ENCODE measurements at regions not wholly inside any gene's neighbourhood (a gene's known extent, or its start where the extent isn't known, plus 50 kb on each side); places are given as distances from the start of the nearest gene placed in this dataset.

- no peaks in the 10 kb centered on the region for H3K79me2 ChIP-seq (ENCODE audit: insufficient read depth, low read length)
- no peak for DNase-seq (ENCODE audit: low read depth, low spot score)
- CTCF ChIA-PET: interaction anchor here (0.6 kb wide), 3 partner anchors 9 to 25 kb away, joined by 3 to 4 read pairs (median 3); no protein-coding TSS in a partner anchor
- ATAC-seq: peak; percentile 89
- H3K27me3 ChIP-seq (ENCODE audit: insufficient read depth, low read length): no peaks in the 10 kb centered on the region
- H4K20me1 ChIP-seq (ENCODE audit: insufficient read depth): no peaks in the 10 kb centered on the region
- H3K36me3 ChIP-seq (ENCODE audit: control insufficient read depth in 1 of 2, insufficient read depth in 2 of 2, low read length in 2 of 2): no peaks in the 10 kb centered on the region
- no peak overlapping the region for H2AFZ ChIP-seq (ENCODE audit: low read depth, low read length, poor library complexity, severe bottlenecking)
- H3K4me3 ChIP-seq (replicated peaks in 1 of 2; ENCODE audit: low read depth in 1 of 2, low read length in 2 of 2): no peak overlapping the region
- POLR2A ChIA-PET: no interaction called here
- TF ChIP-seq RAD21 (IDR thresholded peaks at IDR 0.05; ENCODE audit: low read depth) (peak; percentile 44; the same call in 1 of the 2 replicates), SP1 (IDR thresholded peaks at IDR 0.05; ENCODE audit: low read depth) (no peak), CEBPB (IDR thresholded peaks at IDR 0.05; ENCODE audit: low read depth) (no peak), CTCF (IDR thresholded peaks at IDR 0.05 in 2 of 3, conservative IDR thresholded peaks at IDR 0.05 in 1 of 3; ENCODE audit: borderline replicate concordance in 1 of 3, insufficient read depth in 1 of 3, low read depth in 2 of 3, low read length in 2 of 3) (peak; percentile 21 to 49 (median 46); a peak in 5 of 6 replicates)
- H3K9me3 ChIP-seq (ENCODE audit: control insufficient read depth in 1 of 2, insufficient read depth in 1 of 2, low read depth in 1 of 2, low read length in 2 of 2): no peaks in the 10 kb centered on the region
- intact Hi-C loops (cut with micrococcal nuclease): no loop called here
- H3K4me2 ChIP-seq (ENCODE audit: low read length): no peak overlapping the region
- H3K9me2 ChIP-seq (ENCODE audit: insufficient read depth): no peaks in the 10 kb centered on the region
- peaks cover 0 to 4% of the 10 kb centered on the region in 2 experiments; a peak in 1 of 4 replicates for H3K4me1 ChIP-seq (ENCODE audit: control insufficient read depth in 1 of 2, insufficient read depth in 2 of 2, low read length in 2 of 2)
- H3K9ac ChIP-seq (ENCODE audit: low read length): no peak overlapping the region
- H3K27ac ChIP-seq (ENCODE audit: low read depth, low read length): no peak overlapping the region
- BruUV-seq (replicated peaks): no TSS peak
- RAD21 ChIA-PET (ENCODE audit: low non-redundant PET in 1 of 2, low total read pairs in 2 of 2, uncharacterized antibody in 2 of 2, unreplicated experiment in 2 of 2): no interaction called here
Observed at GRCh38 chr20:40938020-40938419, 90.6 kb upstream of the TOP1 start.

GRCh38 chr20:40939667-40940066 is 89.0 kb upstream of the TOP1 start:
- H4K20me1 ChIP-seq (ENCODE audit: insufficient read depth): no peaks in the 10 kb centered on the region
- no peak overlapping the region for H3K27ac ChIP-seq (ENCODE audit: low read depth, low read length)
- no TSS peak for BruUV-seq (replicated peaks)
- no peak overlapping the region for H3K4me2 ChIP-seq (ENCODE audit: low read length)
- no peaks in the 10 kb centered on the region for H3K27me3 ChIP-seq (ENCODE audit: insufficient read depth, low read length)
- no peaks in the 10 kb centered on the region for H3K9me2 ChIP-seq (ENCODE audit: insufficient read depth)
- CTCF ChIA-PET: interaction anchor here (1.0 kb wide), 1 partner anchor 16 kb away, joined by 3 read pairs; no protein-coding TSS in a partner anchor
- no peaks in the 10 kb centered on the region for H3K36me3 ChIP-seq (ENCODE audit: control insufficient read depth in 1 of 2, insufficient read depth in 2 of 2, low read length in 2 of 2)
- no peak overlapping the region for H2AFZ ChIP-seq (ENCODE audit: low read depth, low read length, poor library complexity, severe bottlenecking)
- no peaks in the 10 kb centered on the region for H3K9me3 ChIP-seq (ENCODE audit: control insufficient read depth in 1 of 2, insufficient read depth in 1 of 2, low read depth in 1 of 2, low read length in 2 of 2)
- intact Hi-C loops (cut with micrococcal nuclease): no loop called here
- DNase-seq (ENCODE audit: low read depth, low spot score) (no peak), ATAC-seq (no peak)
- no peaks in the 10 kb centered on the region for H3K79me2 ChIP-seq (ENCODE audit: insufficient read depth, low read length)
- RAD21 ChIA-PET (ENCODE audit: low non-redundant PET in 1 of 2, low total read pairs in 2 of 2, uncharacterized antibody in 2 of 2, unreplicated experiment in 2 of 2): interaction anchor here in 1 of 2 experiments (0.9 kb wide), 1 partner anchor 24 kb away, joined by 3 read pairs; no protein-coding TSS in a partner anchor
- TF ChIP-seq RAD21 (IDR thresholded peaks at IDR 0.05; ENCODE audit: low read depth) (no peak), JUND (IDR thresholded peaks at IDR 0.05) (no peak), REST (IDR thresholded peaks at IDR 0.05; ENCODE audit: low read depth) (no peak)
- POLR2A ChIA-PET: no interaction called here
- H3K4me1 ChIP-seq (ENCODE audit: control insufficient read depth in 1 of 2, insufficient read depth in 2 of 2, low read length in 2 of 2): peaks cover 0 to 11% of the 10 kb centered on the region in 2 experiments; a peak in 1 of 4 replicates
- H3K9ac ChIP-seq (ENCODE audit: low read length): no peak overlapping the region
- H3K4me3 ChIP-seq (replicated peaks in 1 of 2; ENCODE audit: low read depth in 1 of 2, low read length in 2 of 2): no peak overlapping the region
